WTC11 (cell line): ENCODE measurements at regions not wholly inside any gene's neighbourhood (a gene's known extent, or its start where the extent isn't known, plus 50 kb on each side); places are given as distances from the start of the nearest gene placed in this dataset.

ENCODE experiments used
- ATAC-seq: fragments of 200-7000 bp; cut with Tn5 transposase; 2 replicates; pipeline ENCODE4 v1.10.0; 2021; ENCODE audit warnings: mild to moderate bottlenecking, moderate library complexity
- CTCF ChIA-PET: fragments of 300-600 bp; sonication (Branson Sonifier 250); formaldehyde crosslinking; loops from one replicate; lab custom pipeline; 2021; ENCODE audit warnings: antibody characterized with exemption; lab: Charles Lee
- POLR2A ChIA-PET: fragments of 350-600 bp; sonication (Branson Sonifier 250); formaldehyde crosslinking; loops from one replicate; lab custom pipeline; 2021; ENCODE audit warnings: antibody characterized with exemption; lab: Charles Lee
- DNase-seq: peaks from one replicate; pipeline ENCODE4 v3.0.0; 2021; ENCODE audit warnings: low spot score
- H3K27ac Mint-ChIP-seq: 2 replicates; pipeline ENCODE4 v1.8.0; 2021; ENCODE audit warnings: mixed read lengths
- H3K27me3 Mint-ChIP-seq: 2 replicates; pipeline ENCODE4 v1.8.0; 2021; ENCODE audit warnings: low read depth, mild to moderate bottlenecking, moderate library complexity, mixed read lengths
- H3K36me3 Mint-ChIP-seq: 2 replicates; pipeline ENCODE4 v1.8.0; 2021; ENCODE audit warnings: mixed read lengths
- H3K4me1 Mint-ChIP-seq: 2 replicates; pipeline ENCODE4 v1.8.0; 2022; ENCODE audit warnings: mixed read lengths
- H3K4me3 Mint-ChIP-seq: 2 replicates; pipeline ENCODE4 v1.8.0; 2021; ENCODE audit warnings: mild to moderate bottlenecking, moderate library complexity, mixed read lengths
- H3K9me3 Mint-ChIP-seq: 2 replicates; pipeline ENCODE4 v1.8.0; 2021; ENCODE audit warnings: mixed read lengths
- AFF4 ChIP-seq: sonication (generic); formaldehyde crosslinking; IDR thresholded peaks from 2 replicates; pipeline ENCODE4 v1.8.1; 2023; ENCODE audit warnings: mild to moderate bottlenecking, missing genetic modification reagents, borderline replicate concordance
- ARID4B ChIP-seq: sonication (generic); formaldehyde crosslinking; IDR thresholded peaks from 2 replicates; pipeline ENCODE4 v1.8.0; 2023; ENCODE audit warnings: missing genetic modification reagents, mild to moderate bottlenecking, borderline replicate concordance
- ATF1 ChIP-seq: sonication (generic); formaldehyde crosslinking; IDR thresholded peaks from 2 replicates; pipeline ENCODE4 v1.8.1; 2023; ENCODE audit warnings: mild to moderate bottlenecking, moderate library complexity, missing genetic modification reagents
- CREM ChIP-seq: sonication (generic); formaldehyde crosslinking; IDR thresholded peaks from 2 replicates; pipeline ENCODE4 v1.8.1; 2022; ENCODE audit warnings: mild to moderate bottlenecking, missing genetic modification reagents, moderate library complexity
- CTCF ChIP-seq: fragments of 200-600 bp; IDR thresholded peaks from 2 replicates; pipeline ENCODE4 v1.8.0; 2022; ENCODE audit warnings: antibody characterized with exemption
- GABPB1 ChIP-seq: sonication (generic); formaldehyde crosslinking; IDR thresholded peaks from 2 replicates; pipeline ENCODE4 v1.8.1; 2023; ENCODE audit warnings: mild to moderate bottlenecking, missing genetic modification reagents
- GRHL2 ChIP-seq: fragments of 250-450 bp; sonication (Bioruptor Pico); IDR thresholded peaks from 2 replicates; pipeline ENCODE4 v1.8.0; 2022; ENCODE audit warnings: mild to moderate bottlenecking, moderate library complexity; ENCODE audit not compliant: insufficient replicate concordance, severe bottlenecking
- IRF2 ChIP-seq: sonication (generic); formaldehyde crosslinking; IDR thresholded peaks from 2 replicates; pipeline ENCODE4 v1.8.0; 2022; ENCODE audit warnings: low read depth, missing genetic modification reagents, borderline replicate concordance
- KAT7 ChIP-seq: sonication (generic); formaldehyde crosslinking; IDR thresholded peaks from 2 replicates; pipeline ENCODE4 v1.8.1; 2023; ENCODE audit warnings: missing genetic modification reagents, mild to moderate bottlenecking, borderline replicate concordance
- NR3C1 ChIP-seq: sonication (generic); formaldehyde crosslinking; conservative IDR thresholded peaks from 2 replicates; pipeline ENCODE4 v1.8.1; 2023; ENCODE audit warnings: low read depth, mild to moderate bottlenecking, missing genetic modification reagents
- RORB ChIP-seq: fragments of 250-450 bp; sonication (Bioruptor Pico); IDR thresholded peaks from 2 replicates; pipeline ENCODE4 v1.9.0; 2021; ENCODE audit warnings: mild to moderate bottlenecking
- SP1 ChIP-seq: sonication (generic); formaldehyde crosslinking; conservative IDR thresholded peaks from 2 replicates; pipeline ENCODE4 v1.8.1; 2022; ENCODE audit warnings: missing genetic modification reagents
- STAT6 ChIP-seq: sonication (generic); formaldehyde crosslinking; conservative IDR thresholded peaks from 2 replicates; pipeline ENCODE4 v1.8.1; 2023; ENCODE audit warnings: mild to moderate bottlenecking, low read depth, missing genetic modification reagents, moderate library complexity
- ZNF138 ChIP-seq: sonication (generic); formaldehyde crosslinking; conservative IDR thresholded peaks from 2 replicates; pipeline ENCODE4 v1.8.1; 2022; ENCODE audit warnings: mild to moderate bottlenecking, moderate library complexity, missing genetic modification reagents
- ZNF263 ChIP-seq: sonication (generic); formaldehyde crosslinking; IDR thresholded peaks from 2 replicates; pipeline ENCODE4 v1.8.1; 2022; ENCODE audit warnings: low read depth, mild to moderate bottlenecking, moderate library complexity, missing genetic modification reagents
- ZNF317 ChIP-seq: sonication (generic); formaldehyde crosslinking; IDR thresholded peaks from 2 replicates; pipeline ENCODE4 v1.8.1; 2023; ENCODE audit warnings: low read depth, mild to moderate bottlenecking, moderate library complexity, missing genetic modification reagents, borderline replicate concordance
- ZNF512 ChIP-seq: sonication (generic); formaldehyde crosslinking; IDR thresholded peaks from 2 replicates; pipeline ENCODE4 v1.8.1; 2022; ENCODE audit warnings: missing genetic modification reagents, borderline replicate concordance
- ZSCAN18 ChIP-seq: fragments of 250-450 bp; sonication (Bioruptor Pico); IDR thresholded peaks from 2 replicates; pipeline ENCODE4 v2.1.2; 2022; ENCODE audit warnings: mild to moderate bottlenecking, moderate library complexity

GRCh38 chr5:4395752-4396151 is 744.4 kb upstream of the ADAMTS16 start (continued):
- TF ChIP-seq AFF4 (CRISPR knock-in tag), result no peak
- no peak for TF ChIP-seq CREM
- no peak for TF ChIP-seq SP1 (CRISPR knock-in tag)
- TF ChIP-seq RORB, result no peak
- no peak for TF ChIP-seq CTCF
- TF ChIP-seq GRHL2, result no peak
- TF ChIP-seq ZNF263, result no peak

- no peaks in the 10 kb centered on the region for H3K27me3 Mint-ChIP-seq
- H3K4me1 Mint-ChIP-seq, result peaks cover 8% of the 10 kb centered on the region
- H3K4me3 Mint-ChIP-seq, result no peak overlapping the region
- 0 out of 2 replicates have a peak, but pooled peaks cover 3% of the 10 kb centered on the region for H3K9me3 Mint-ChIP-seq
- no peak overlapping the region for H3K27ac Mint-ChIP-seq
- H3K36me3 Mint-ChIP-seq, result no peaks in the 10 kb centered on the region
- DNase-seq, result no peak
- no peak for ATAC-seq
- POLR2A ChIA-PET, result no interaction called here
- CTCF ChIA-PET, result no interaction called here
- TF ChIP-seq ATF1 (CRISPR knock-in tag), result no peak
- TF ChIP-seq ZNF317 (CRISPR knock-in tag), result no peak
- TF ChIP-seq ZNF138 (CRISPR knock-in tag), result no peak
- TF ChIP-seq IRF2 (CRISPR knock-in tag), result no peak
- TF ChIP-seq KAT7 (CRISPR knock-in tag), result no peak
- TF ChIP-seq ZSCAN18 (CRISPR knock-in tag), result no peak
- no peak for TF ChIP-seq ARID4B
- TF ChIP-seq NR3C1 (CRISPR knock-in tag), result no peak
- TF ChIP-seq GABPB1 (CRISPR knock-in tag), result no peak
- TF ChIP-seq ZNF512 (CRISPR knock-in tag), result no peak
- TF ChIP-seq STAT6 (CRISPR knock-in tag), result no peak
Measured at GRCh38 chr5:4405614-4406219, 734.4 kb upstream of the ADAMTS16 start.
